ENCODE measurements at regions not wholly inside any gene's neighbourhood (a gene's known extent, or its start where the extent isn't known, plus 50 kb on each side); places are given as distances from the start of the nearest gene placed in this dataset.

DNA sequence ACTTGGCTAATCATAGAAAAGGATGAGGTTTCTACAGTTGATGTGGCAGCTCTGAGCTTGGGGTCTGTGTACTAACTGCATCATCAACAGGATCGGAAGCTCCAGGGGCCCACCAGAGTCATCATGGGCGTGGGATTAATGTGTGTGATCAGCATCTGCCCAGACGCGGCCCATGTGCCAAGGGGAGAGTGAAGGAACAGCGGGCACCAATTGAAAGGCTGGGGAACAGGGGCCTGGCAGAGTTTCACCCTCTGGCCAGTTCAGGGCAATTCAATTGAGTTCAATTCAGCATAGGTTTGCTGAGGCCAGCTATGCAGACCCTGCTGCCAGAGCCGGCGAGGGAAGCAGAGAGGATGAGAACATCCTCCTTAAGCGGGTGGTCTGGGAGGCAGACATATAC, 260.0 kb upstream of the AJAP1 start:
- H3K4me1 ChIP-seq (ENCODE audit: control insufficient read depth, insufficient read depth, low read length): no peaks in the 10 kb centered on the region
- no peak overlapping the region for H3K4me3 ChIP-seq (ENCODE audit: low read length)
- H3K27me3 ChIP-seq (ENCODE audit: control insufficient read depth, insufficient read depth): no peaks in the 10 kb centered on the region
- intact Hi-C loops (cut with DNase I): no loop called here
- DNase-seq (no peak), ATAC-seq (no peak)
- H3K9me3 ChIP-seq (ENCODE audit: control insufficient read depth, low read length): no peaks in the 10 kb centered on the region
- H3K27ac ChIP-seq (ENCODE audit: low read length): no peak overlapping the region
- WGBS: 89% methylated on average over 8 of the region's 8 CpGs

DNA sequence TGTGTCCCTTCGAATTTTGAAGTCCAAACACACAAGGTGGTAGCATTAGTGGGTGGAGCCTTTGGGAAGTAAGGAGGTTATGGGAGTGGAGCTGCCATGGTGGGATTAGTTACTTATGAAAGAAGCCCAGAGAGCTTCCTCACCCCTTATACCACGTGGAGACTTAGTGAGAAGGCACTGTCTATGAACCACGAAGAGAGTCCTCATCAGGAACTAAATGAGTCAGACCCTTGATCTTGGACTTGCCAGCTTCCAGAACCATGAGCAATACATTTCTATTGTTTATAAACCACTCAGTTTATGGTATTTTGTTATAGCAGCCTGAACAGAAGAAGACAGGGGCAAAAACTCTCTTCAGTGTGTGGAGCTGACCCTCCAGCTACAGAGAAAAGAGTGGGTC, 259.3 kb upstream of the AJAP1 start:
- no peaks in the 10 kb centered on the region for H3K27me3 ChIP-seq (ENCODE audit: control insufficient read depth, insufficient read depth)
- no peak for ATAC-seq

DNA sequence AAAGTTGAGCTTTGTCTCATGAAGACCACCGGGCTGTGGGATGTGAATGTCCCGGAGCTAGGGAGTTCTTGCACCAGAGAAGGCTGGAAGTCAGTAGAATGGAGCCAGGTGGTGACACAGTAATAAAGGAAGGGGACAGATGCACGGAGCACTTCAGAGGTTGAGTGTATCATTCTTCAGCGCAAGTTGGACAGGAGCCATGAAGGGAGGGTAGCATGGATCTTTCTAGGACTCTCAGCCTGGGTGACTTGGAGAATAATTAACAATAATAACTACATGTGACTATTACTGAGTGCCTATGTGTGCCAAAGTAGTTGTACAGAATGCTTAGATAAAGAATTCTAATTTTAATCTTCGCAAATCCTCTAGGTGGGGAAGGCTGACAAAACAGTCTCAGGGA, 258.7 kb upstream of the AJAP1 start:
- Histone ChIP-seq H3K4me1 (ENCODE audit: control insufficient read depth, insufficient read depth, low read length) (no peaks in the 10 kb centered on the region), H3K4me3 (ENCODE audit: low read length) (no peak overlapping the region), H3K27me3 (ENCODE audit: control insufficient read depth, insufficient read depth) (no peaks in the 10 kb centered on the region), H3K9me3 (ENCODE audit: control insufficient read depth, low read length) (no peaks in the 10 kb centered on the region), H3K27ac (ENCODE audit: low read length) (no peak overlapping the region)
- intact Hi-C loops (cut with DNase I): no loop called here
- no peak for DNase-seq
- WGBS: 80% methylated on average over 5 of the region's 5 CpGs
- ATAC-seq: no peak

More for the DNA sequence above, 259.3 kb upstream of the AJAP1 start:
- intact Hi-C loops (cut with DNase I): no loop called here
- WGBS: 57% methylated on average over 3 of the region's 3 CpGs
- H3K9me3 ChIP-seq (ENCODE audit: control insufficient read depth, low read length): no peaks in the 10 kb centered on the region
- DNase-seq: no peak
- no peak overlapping the region for H3K4me3 ChIP-seq (ENCODE audit: low read length)
- no peak overlapping the region for H3K27ac ChIP-seq (ENCODE audit: low read length)
- H3K4me1 ChIP-seq (ENCODE audit: control insufficient read depth, insufficient read depth, low read length): no peaks in the 10 kb centered on the region

DNA sequence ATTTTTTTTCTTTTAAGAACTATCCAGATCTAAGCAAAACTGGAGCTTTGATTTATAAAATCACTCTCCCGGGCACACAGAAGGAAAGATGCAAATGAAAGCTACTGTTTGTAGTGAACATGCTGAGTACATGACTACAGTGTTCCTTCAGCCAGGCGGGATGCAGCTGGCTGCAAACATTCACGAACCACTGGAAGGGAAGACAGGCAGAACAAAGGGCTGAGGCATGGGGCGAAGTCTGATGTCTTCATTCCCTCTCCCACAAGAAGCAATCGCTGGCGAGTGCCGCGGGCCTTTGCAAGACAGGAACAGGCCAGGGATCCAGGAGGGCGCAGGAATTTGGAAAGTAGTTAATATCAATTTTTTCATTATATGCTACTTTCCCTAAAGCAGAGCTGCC, 257.9 kb upstream of the AJAP1 start:
- DNase-seq (no peak), ATAC-seq (no peak)
- Histone ChIP-seq H3K4me3 (ENCODE audit: low read length) (no peak overlapping the region), H3K9me3 (ENCODE audit: control insufficient read depth, low read length) (no peaks in the 10 kb centered on the region), H3K27me3 (ENCODE audit: control insufficient read depth, insufficient read depth) (no peaks in the 10 kb centered on the region), H3K4me1 (ENCODE audit: control insufficient read depth, insufficient read depth, low read length) (no peaks in the 10 kb centered on the region), H3K27ac (ENCODE audit: low read length) (no peak overlapping the region)
- intact Hi-C loops (cut with DNase I): no loop called here
- WGBS: 70% methylated on average over 9 of the region's 9 CpGs

DNA sequence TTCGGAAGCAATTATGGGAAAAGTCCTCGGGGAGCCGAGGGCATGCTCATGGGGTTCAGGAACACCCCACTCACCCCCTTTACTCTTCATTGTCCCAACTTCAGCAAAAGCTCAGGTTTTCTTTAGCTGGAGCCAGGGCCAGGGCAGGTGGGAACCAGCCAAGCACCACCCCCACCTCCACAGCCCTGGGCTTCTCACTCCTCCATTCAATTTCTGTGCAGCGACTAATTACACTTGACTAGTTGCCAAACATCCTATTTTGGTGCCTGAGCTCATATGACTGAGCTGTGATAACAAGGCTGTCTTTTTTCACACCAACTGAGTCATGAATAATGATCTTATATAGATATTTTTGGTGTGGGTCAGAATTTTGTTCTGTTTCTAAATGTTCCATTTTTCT, 257.2 kb upstream of the AJAP1 start:
- ATAC-seq (peak in 1 of 2 donors; percentile 14), DNase-seq (no peak)
- WGBS: 63% methylated on average over 4 of the region's 4 CpGs
- Histone ChIP-seq H3K27ac (ENCODE audit: low read length) (no peak overlapping the region), H3K4me1 (ENCODE audit: control insufficient read depth, insufficient read depth, low read length) (no peaks in the 10 kb centered on the region), H3K4me3 (ENCODE audit: low read length) (no peak overlapping the region), H3K27me3 (ENCODE audit: control insufficient read depth, insufficient read depth) (no peaks in the 10 kb centered on the region), H3K9me3 (ENCODE audit: control insufficient read depth, low read length) (no peaks in the 10 kb centered on the region)
- intact Hi-C loops (cut with DNase I): no loop called here

DNA sequence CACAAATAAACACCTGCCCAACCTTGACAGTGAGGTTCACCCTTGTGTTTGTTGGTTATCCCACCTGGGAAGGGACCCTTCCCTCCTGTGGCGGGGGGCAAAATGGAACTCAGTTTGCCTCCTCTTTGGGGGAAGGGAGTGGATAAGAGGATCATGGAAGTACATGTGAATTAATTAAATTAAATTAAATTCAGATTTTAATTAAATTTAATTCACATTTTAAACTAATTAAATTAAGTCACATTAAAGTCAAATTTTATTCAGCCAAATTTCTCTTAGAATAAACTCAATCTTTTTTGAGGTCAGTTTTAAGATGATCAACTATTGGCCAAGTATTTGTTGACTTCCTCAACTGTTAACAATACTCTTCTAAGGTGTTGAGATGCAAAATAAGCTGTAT, 252.4 kb upstream of the AJAP1 start:
- Histone ChIP-seq H3K4me1 (ENCODE audit: control insufficient read depth, insufficient read depth, low read length) (no peaks in the 10 kb centered on the region), H3K27me3 (ENCODE audit: control insufficient read depth, insufficient read depth) (no peaks in the 10 kb centered on the region), H3K4me3 (ENCODE audit: low read length) (no peak overlapping the region), H3K9me3 (ENCODE audit: control insufficient read depth, low read length) (no peaks in the 10 kb centered on the region), H3K27ac (ENCODE audit: low read length) (no peak overlapping the region)
- intact Hi-C loops (cut with DNase I): no loop called here
- 78% methylated on average over 1 of the region's 1 CpG for WGBS
- ATAC-seq (no peak), DNase-seq (no peak)

DNA sequence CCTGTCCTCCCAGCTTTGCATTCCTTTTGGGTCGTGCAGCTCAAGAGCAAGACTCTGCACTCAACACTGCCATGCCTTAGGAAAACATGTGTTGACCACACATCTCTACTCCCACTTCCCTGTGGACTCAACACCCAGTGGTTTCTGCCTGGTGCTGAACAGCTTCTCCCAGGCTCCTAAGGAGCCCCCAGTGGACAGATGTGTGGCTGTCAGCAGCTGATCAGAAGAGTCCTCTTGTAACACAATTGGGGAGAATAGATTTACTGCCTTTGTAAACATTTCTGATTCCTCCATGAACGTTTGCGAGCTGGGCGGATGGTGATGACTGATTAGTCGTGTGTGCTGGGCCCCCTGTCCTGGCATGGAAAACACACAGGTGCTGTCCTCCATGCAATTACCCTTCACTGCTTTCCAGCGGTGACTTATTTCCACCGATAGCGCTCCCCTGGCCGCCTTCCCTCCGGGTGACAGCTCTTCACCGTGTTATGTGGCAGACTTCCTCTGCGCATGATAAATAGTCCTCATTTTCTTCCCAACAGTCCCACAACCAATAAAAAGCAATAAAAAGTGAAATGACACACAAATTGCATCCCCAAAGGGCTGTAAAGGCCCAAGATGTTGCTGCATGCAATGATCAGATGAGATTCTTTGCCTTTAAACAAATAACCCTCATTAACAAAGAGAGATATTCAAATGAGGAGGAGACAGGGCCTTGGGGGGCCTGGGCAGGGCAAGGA, 249.4 kb upstream of the AJAP1 start:
- ATAC-seq: no peak
- intact Hi-C loops (cut with DNase I): no loop called here
- WGBS: 68% methylated on average over 12 of the region's 12 CpGs

DNA sequence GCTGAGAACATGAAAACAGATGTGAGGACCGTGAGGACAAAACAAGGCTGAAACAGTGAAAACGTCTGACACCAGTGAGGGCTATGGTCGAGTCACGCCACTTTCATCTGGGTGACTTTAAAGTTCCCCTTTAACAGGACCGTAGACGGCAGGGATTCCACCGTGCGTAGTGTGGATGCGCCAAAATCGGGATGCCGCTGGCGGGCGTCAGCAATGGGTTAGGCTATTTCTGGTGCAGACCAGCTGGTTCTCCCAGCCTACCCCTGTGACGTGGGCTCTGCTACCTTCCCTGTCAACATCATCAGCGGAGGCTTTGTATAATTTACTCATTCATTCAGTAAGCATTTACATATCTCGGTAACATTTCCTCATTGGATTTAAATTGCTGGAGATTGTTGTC, 246.6 kb upstream of the AJAP1 start:
- 85% methylated on average over 16 of the region's 16 CpGs for WGBS
- DNase-seq: no peak
- ATAC-seq: no peak
- intact Hi-C loops (cut with DNase I): no loop called here
- Histone ChIP-seq H3K27ac (ENCODE audit: low read length) (no peak overlapping the region), H3K27me3 (ENCODE audit: control insufficient read depth, insufficient read depth) (no peaks in the 10 kb centered on the region), H3K4me3 (ENCODE audit: low read length) (no peak overlapping the region), H3K9me3 (ENCODE audit: control insufficient read depth, low read length) (no peaks in the 10 kb centered on the region), H3K4me1 (ENCODE audit: control insufficient read depth, insufficient read depth, low read length) (no peaks in the 10 kb centered on the region)

More for the DNA sequence above, 249.4 kb upstream of the AJAP1 start:
- Histone ChIP-seq H3K27ac (ENCODE audit: low read length) (no peak overlapping the region), H3K4me1 (ENCODE audit: control insufficient read depth, insufficient read depth, low read length) (no peaks in the 10 kb centered on the region), H3K9me3 (ENCODE audit: control insufficient read depth, low read length) (no peaks in the 10 kb centered on the region), H3K4me3 (ENCODE audit: low read length) (no peak overlapping the region), H3K27me3 (ENCODE audit: control insufficient read depth, insufficient read depth) (no peaks in the 10 kb centered on the region)
- DNase-seq: no peak

DNA sequence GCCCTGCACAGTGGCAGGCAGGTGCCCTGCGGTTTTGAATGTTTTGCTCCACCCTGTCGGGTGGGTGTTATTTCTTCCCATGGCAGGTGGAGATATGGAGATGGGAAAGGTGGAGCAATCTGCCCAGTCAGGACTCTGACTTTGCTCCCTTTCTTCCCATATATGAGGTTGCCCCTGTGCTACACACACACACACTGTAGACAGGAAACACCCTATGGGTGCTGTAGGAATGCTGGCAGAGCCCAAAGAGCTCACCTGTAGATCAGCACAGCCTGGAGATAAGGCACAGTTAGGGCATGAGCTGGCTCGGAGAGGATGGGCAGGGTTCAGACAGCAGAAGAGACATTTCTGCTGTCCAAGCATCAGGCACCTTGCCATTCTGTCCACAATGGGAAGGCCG, 246.0 kb upstream of the AJAP1 start:
- 77% methylated on average over 4 of the region's 4 CpGs for WGBS
- ATAC-seq (no peak), DNase-seq (no peak)
- no peak overlapping the region for H3K27ac ChIP-seq (ENCODE audit: low read length)
- H3K27me3 ChIP-seq (ENCODE audit: control insufficient read depth, insufficient read depth): no peaks in the 10 kb centered on the region
- no peaks in the 10 kb centered on the region for H3K4me1 ChIP-seq (ENCODE audit: control insufficient read depth, insufficient read depth, low read length)
- intact Hi-C loops (cut with DNase I): no loop called here
- no peak overlapping the region for H3K4me3 ChIP-seq (ENCODE audit: low read length)
- H3K9me3 ChIP-seq (ENCODE audit: control insufficient read depth, low read length): no peaks in the 10 kb centered on the region

DNA sequence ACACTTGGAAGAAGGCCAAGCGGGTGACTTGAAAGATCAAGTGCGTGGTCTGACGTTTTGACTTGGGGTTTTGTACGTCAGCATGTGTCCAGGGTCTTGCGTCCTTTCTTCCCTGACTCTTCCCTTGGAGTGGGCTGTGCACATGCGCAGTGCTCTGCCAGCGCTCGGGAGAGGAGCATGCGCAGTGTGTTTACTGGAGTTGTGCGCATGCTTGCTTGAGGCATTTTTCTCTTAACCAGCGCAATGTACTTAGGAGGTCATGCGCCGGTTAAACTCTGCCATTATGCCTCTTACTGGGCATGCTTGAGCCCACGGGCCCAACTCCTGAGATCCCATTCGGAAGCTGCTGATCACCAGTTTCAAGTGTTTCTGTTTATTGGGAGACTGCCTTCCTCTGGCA, 242.5 kb upstream of the AJAP1 start:
- H3K4me3 ChIP-seq (ENCODE audit: low read length): no peak overlapping the region
- no peak for ATAC-seq
- H3K27ac ChIP-seq (ENCODE audit: low read length): no peak overlapping the region
- H3K27me3 ChIP-seq (ENCODE audit: control insufficient read depth, insufficient read depth): no peaks in the 10 kb centered on the region
- 90% methylated on average over 15 of the region's 15 CpGs for WGBS
- no peaks in the 10 kb centered on the region for H3K9me3 ChIP-seq (ENCODE audit: control insufficient read depth, low read length)
- no peak for DNase-seq
- intact Hi-C loops (cut with DNase I): no loop called here
- peaks cover 2% of the 10 kb centered on the region for H3K4me1 ChIP-seq (ENCODE audit: control insufficient read depth, insufficient read depth, low read length)

DNA sequence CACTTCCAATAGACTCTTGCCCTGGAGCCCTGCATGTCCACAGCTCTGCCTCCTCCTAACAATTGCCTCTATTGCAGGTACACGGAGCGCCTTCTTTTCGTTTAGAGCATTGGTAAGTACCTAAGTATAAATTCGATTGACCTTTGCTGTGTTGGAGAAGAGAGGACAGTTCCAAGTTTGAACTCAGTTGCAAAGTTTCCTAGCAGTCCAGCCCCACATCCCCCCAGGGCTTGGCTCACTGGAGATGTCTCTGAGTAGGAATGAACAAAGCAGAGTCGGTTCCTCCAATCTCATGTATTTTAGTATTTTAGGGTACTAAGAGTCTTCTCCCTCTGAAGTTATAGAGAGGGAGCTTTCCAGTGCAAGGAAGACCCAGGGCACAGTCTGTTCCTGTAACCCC, 238.9 kb upstream of the AJAP1 start:
- peaks cover 2% of the 10 kb centered on the region for H3K4me1 ChIP-seq (ENCODE audit: control insufficient read depth, insufficient read depth, low read length)
- H3K27me3 ChIP-seq (ENCODE audit: control insufficient read depth, insufficient read depth): no peaks in the 10 kb centered on the region
- H3K27ac ChIP-seq (ENCODE audit: low read length): no peak overlapping the region
- peaks cover 2% of the 10 kb centered on the region for H3K9me3 ChIP-seq (ENCODE audit: control insufficient read depth, low read length)
- intact Hi-C loops (cut with DNase I): no loop called here
- ATAC-seq: no peak
- H3K4me3 ChIP-seq (ENCODE audit: low read length): no peak overlapping the region
- WGBS: 82% methylated on average over 5 of the region's 5 CpGs
- no peak for DNase-seq

DNA sequence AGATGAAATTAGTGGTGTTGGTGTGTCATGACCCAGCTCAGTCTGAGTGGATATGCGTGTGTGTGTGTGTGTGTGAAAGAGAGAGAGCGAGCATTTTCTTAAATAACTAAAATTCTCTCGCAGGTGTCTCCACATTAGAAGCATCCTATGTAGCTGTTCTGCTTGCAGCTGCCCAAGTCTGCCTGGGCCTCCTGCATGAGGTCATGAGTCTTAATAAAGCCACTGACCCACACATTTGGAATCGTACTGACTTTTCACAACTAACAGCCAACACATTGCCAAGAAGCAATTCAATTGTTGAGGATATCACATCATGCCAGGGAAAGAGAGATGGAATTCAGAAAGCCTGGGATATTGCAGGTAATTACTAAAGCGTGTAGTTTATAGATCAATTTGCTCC, 238.2 kb upstream of the AJAP1 start:
- Histone ChIP-seq H3K27me3 (ENCODE audit: control insufficient read depth, insufficient read depth) (no peaks in the 10 kb centered on the region), H3K4me1 (ENCODE audit: control insufficient read depth, insufficient read depth, low read length) (peaks cover 2% of the 10 kb centered on the region), H3K4me3 (ENCODE audit: low read length) (no peak overlapping the region), H3K27ac (ENCODE audit: low read length) (peak overlapping the region; percentile 32), H3K9me3 (ENCODE audit: control insufficient read depth, low read length) (peaks cover 2% of the 10 kb centered on the region)
- ATAC-seq: peak; percentile 57 to 59
- intact Hi-C loops (cut with DNase I): no loop called here
- 59% methylated on average over 5 of the region's 5 CpGs for WGBS
- no peak for DNase-seq

All from right cardiac atrium (tissue), 5 donors.